GM12878 (cell line): ENCODE measurements at regions not wholly inside any gene's neighbourhood (a gene's known extent, or its start where the extent isn't known, plus 50 kb on each side); places are given as distances from the start of the nearest gene placed in this dataset.

Source experiments
- ATAC-seq: fragments of 200-7000 bp; cut with Tn5 transposase; 3 replicates; pipeline ENCODE4 v1.9.1; 2020; ENCODE audit warnings: mild to moderate bottlenecking, moderate library complexity
- BruUV-seq: library from RNA; stranded (reverse); fragments of 400-500 nt; replicated peaks from 2 replicates; lab custom pipeline; 2021; lab: Mats Ljungman, UMichigan
- CTCF ChIA-PET: fragments of 300-600 bp; sonication (Branson Sonifier 250); formaldehyde crosslinking; extraction: SDS; loops from one replicate; lab custom pipeline; 2021; ENCODE audit warnings: inconsistent platforms; lab: Yijun Ruan, JAX
- POLR2A ChIA-PET: fragments of 350-600 bp; formaldehyde crosslinking; extraction: SDS; loops from one replicate; lab custom pipeline; 2021; ENCODE audit warnings: inconsistent platforms; lab: Charles Lee
- RAD21 ChIA-PET: fragments of 300-600 bp; sonication (Branson Sonifier 250); formaldehyde crosslinking; loops from one replicate; lab custom pipeline; 2023; ENCODE audit warnings: antibody characterized with exemption; ENCODE audit not compliant: unreplicated experiment; lab: Charles Lee
- SMC1A ChIA-PET: fragments of 300-600 bp; sonication (Branson Sonifier 250); formaldehyde crosslinking; loops from one replicate; lab custom pipeline; 2023; ENCODE audit not compliant: unreplicated experiment, uncharacterized antibody; lab: Charles Lee
- DNase-seq: peaks from one replicate; pipeline ENCODE4 v3.0.0-alpha.2; 2011; ENCODE audit warnings: low read depth, low spot score
- FAIRE-seq: peaks from 3 replicates; lab custom pipeline; 2011; peaks lifted over from hg19 to GRCh38; lab: Jason Lieb, UNC
- H2AFZ ChIP-seq: 2 replicates; pipeline ENCODE4 v1.6.0; 2011; ENCODE audit warnings: low read depth, low read length, control low read depth; ENCODE audit not compliant: control insufficient read depth
- H3K27ac ChIP-seq: 2 replicates; pipeline ENCODE4 v1.5.1; 2011; ENCODE audit warnings: control low read depth; ENCODE audit not compliant: control insufficient read depth, insufficient read depth
- H3K27me3 ChIP-seq, 2 experiments: replicated peaks in 1 of 2; 2 replicates each; pipeline versions ENCODE4 v1.6.0 to v1.6.1; 2011; ENCODE audit warnings: low read length in 1 of 2; ENCODE audit not compliant: control insufficient read depth in 2 of 2, insufficient read depth in 2 of 2
- H3K36me3 ChIP-seq, 2 experiments: 2 replicates each; pipeline ENCODE4 v1.5.1; 2011; ENCODE audit warnings: low read length in 1 of 2; ENCODE audit not compliant: control insufficient read depth in 2 of 2, insufficient read depth in 2 of 2
- H3K4me1 ChIP-seq: 2 replicates; pipeline ENCODE4 v1.6.1; 2011; ENCODE audit warnings: mild to moderate bottlenecking, low read length, moderate library complexity, mixed read lengths; ENCODE audit not compliant: control insufficient read depth, insufficient read depth
- H3K4me2 ChIP-seq: 2 replicates; pipeline ENCODE4 v1.6.0; 2011; ENCODE audit warnings: control low read depth; ENCODE audit not compliant: control insufficient read depth, insufficient read depth
- H3K4me3 ChIP-seq: fragments of 200-600 bp; sonication (generic); 2 replicates; pipeline ENCODE4 v1.5.1; 2016
- H3K79me2 ChIP-seq: 2 replicates; pipeline ENCODE4 v1.6.0; 2011; ENCODE audit warnings: low read length; ENCODE audit not compliant: control insufficient read depth, insufficient read depth
- H3K9ac ChIP-seq: 2 replicates; pipeline ENCODE4 v1.8.0; 2011; ENCODE audit warnings: low read length, control low read depth, mixed read lengths; ENCODE audit not compliant: control insufficient read depth, insufficient read depth
- H3K9me3 ChIP-seq: replicated peaks from 3 replicates; pipeline ENCODE4 v1.5.1; 2011; ENCODE audit warnings: mild to moderate bottlenecking, low read length; ENCODE audit not compliant: control insufficient read depth, insufficient read depth
- H4K20me1 ChIP-seq: 2 replicates; pipeline ENCODE4 v1.6.0; 2011; ENCODE audit not compliant: control insufficient read depth, insufficient read depth
- ATF7 ChIP-seq: fragments of 450-650 bp; IDR thresholded peaks from 2 replicates; pipeline ENCODE4 v1.6.1; 2016; ENCODE audit warnings: low read depth, mild to moderate bottlenecking
- BRCA1 ChIP-seq: IDR thresholded peaks from 2 replicates; pipeline ENCODE4 v1.6.1; 2011; ENCODE audit warnings: low read depth, low read length, improper control_type of control experiment
- CREB1 ChIP-seq: IDR thresholded peaks from 2 replicates; pipeline ENCODE4 v1.6.1; 2012; ENCODE audit warnings: low read depth, mild to moderate bottlenecking, inconsistent platforms
- POLR2AphosphoS2 ChIP-seq: IDR thresholded peaks from 2 replicates; pipeline ENCODE4 v1.6.1; 2011; ENCODE audit warnings: low read depth, mild to moderate bottlenecking, low read length, improper control_type of control experiment, moderate library complexity
- RBBP5 ChIP-seq: fragments of 200-600 bp; sonication (generic); conservative IDR thresholded peaks from 2 replicates; pipeline ENCODE4 v1.6.1; 2016
- RFX5 ChIP-seq: IDR thresholded peaks from 2 replicates; pipeline ENCODE4 v1.6.1; 2011; ENCODE audit warnings: low read depth, low read length, improper control_type of control experiment
- SIN3A ChIP-seq: IDR thresholded peaks from 2 replicates; pipeline ENCODE4 v1.6.1; 2012; ENCODE audit warnings: low read depth, low read length, improper control_type of control experiment
- SMAD5 ChIP-seq: IDR thresholded peaks from 2 replicates; pipeline ENCODE4 v1.6.1; 2016; ENCODE audit warnings: antibody characterized with exemption, low read depth
- TARDBP ChIP-seq: IDR thresholded peaks from 2 replicates; pipeline ENCODE4 v1.6.1; 2016; ENCODE audit warnings: borderline replicate concordance
- TCF3 ChIP-seq: IDR thresholded peaks from 2 replicates; pipeline ENCODE4 v1.6.1; 2012; ENCODE audit warnings: low read depth, mild to moderate bottlenecking, low read length, borderline replicate concordance; ENCODE audit not compliant: insufficient read depth
- ZBTB11 ChIP-seq: fragments of 450-650 bp; formaldehyde crosslinking; IDR thresholded peaks from 2 replicates; pipeline ENCODE4 v1.5.0; 2022; ENCODE audit warnings: mild to moderate bottlenecking, missing genetic modification characterization
- WGBS: methylation state at CpG from one replicate; pipeline ENCODE4 v1.1.6; 2016; ENCODE audit warnings: low lambda C conversion rate; ENCODE audit not compliant: insufficient replicate concordance, insufficient coverage; ENCODE audit errors: missing lambda C conversion rate; 5-methylcytosine and 5-hydroxymethylcytosine counted together
- in situ Hi-C: fragments of 300-500 bp; cut with MboI; formaldehyde crosslinking; loops from 9 replicates; pipeline ENCODE4 v1.14.3; 2018; ENCODE audit warnings: mixed read lengths
- intact Hi-C: fragments of 100-400 bp; cut with micrococcal nuclease; formaldehyde crosslinking; loops from one replicate; pipeline ENCODE4 v1.14.2; 2022; ENCODE audit not compliant: unreplicated experiment
- TF ChIP-seq, protein P1 (sequence below): IDR thresholded peaks from 2 replicates; pipeline ENCODE4 v1.6.1; 2011; ENCODE audit warnings: mild to moderate bottlenecking, low read depth, low read length, moderate library complexity; ENCODE audit not compliant: insufficient replicate concordance

DNA sequence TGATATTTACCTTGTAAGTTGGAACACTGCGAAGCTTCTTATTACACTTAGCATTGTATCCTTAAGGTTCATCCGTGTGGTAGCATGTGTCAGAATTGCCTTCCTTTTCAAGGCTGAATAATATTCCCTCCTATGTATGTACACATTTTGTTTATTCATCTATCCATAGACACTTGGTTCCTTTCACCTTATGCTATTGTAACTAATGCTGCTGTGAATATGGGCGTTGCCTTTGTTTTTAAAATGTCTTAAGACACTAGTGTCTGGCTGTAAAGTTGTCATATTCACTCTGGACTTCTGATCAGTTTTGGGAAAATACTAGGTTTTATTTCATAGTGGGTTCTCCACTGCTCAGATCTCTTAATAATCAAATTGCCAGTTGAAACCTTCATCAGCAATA, 383.3 kb upstream of the PRR16 start:
- Histone ChIP-seq H4K20me1 (no peaks in the 10 kb centered on the region), H3K9me3 (no peaks in the 10 kb centered on the region), H3K36me3 (no peaks in the 10 kb centered on the region), H2AFZ (no peak overlapping the region), H3K9ac (no peak overlapping the region), H3K4me1 (no peaks in the 10 kb centered on the region), H3K4me3 (no peak overlapping the region), H3K27me3 (no peaks in the 10 kb centered on the region), H3K4me2 (no peak overlapping the region), H3K79me2 (no peaks in the 10 kb centered on the region), H3K27ac (no peak overlapping the region)
- ChIA-PET POLR2A (no interaction called here), CTCF (no interaction called here), RAD21 (no interaction called here), SMC1A (no interaction called here)
- in situ Hi-C loops (no loop called here), intact Hi-C loops (no loop called here)
- TF ChIP-seq TARDBP (no peak), TCF3 (no peak), RFX5 (no peak), ZBTB11 (CRISPR knock-in tag) (no peak), CREB1 (no peak), SMAD5 (no peak), ATF7 (no peak), SIN3A (no peak), BRCA1 (no peak), POLR2AphosphoS2 (no peak), RBBP5 (no peak)
- TF ChIP-seq, protein P1, sequence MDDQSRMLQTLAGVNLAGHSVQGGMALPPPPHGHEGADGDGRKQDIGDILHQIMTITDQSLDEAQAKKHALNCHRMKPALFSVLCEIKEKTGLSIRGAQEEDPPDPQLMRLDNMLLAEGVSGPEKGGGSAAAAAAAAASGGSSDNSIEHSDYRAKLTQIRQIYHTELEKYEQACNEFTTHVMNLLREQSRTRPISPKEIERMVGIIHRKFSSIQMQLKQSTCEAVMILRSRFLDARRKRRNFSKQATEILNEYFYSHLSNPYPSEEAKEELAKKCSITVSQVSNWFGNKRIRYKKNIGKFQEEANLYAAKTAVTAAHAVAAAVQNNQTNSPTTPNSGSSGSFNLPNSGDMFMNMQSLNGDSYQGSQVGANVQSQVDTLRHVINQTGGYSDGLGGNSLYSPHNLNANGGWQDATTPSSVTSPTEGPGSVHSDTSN = no peak
- FAIRE-seq (no peak), DNase-seq (no peak), ATAC-seq (no peak)
- 21% methylated on average over 3 of the region's 3 CpGs for WGBS
- BruUV-seq = no TSS peak
